ENCODE measurements at regions not wholly inside any gene's neighbourhood (a gene's known extent, or its start where the extent isn't known, plus 50 kb on each side); places are given as distances from the start of the nearest gene placed in this dataset.

DNA sequence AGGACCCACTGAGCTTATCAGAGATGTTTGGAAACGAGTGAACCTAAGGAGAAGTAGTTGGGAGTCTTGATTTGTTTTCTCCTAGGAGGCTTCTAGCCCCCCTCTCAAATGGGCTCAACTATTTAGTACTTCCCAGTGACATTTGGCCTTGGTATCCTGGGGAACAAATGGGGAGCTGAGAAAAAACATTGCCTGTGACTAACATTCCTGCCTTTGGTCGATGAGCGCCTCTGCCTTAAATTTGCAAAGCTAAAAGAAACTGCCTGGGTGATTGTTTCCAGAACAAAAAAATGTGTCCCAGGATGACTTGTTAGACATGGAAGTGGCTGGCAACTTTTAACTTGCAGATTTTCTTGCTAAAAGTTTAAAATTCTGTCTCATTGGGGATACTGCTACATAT is 58.8 kb upstream of the IGFBP7 start:
- H3K4me3 Mint-ChIP-seq, result no peak overlapping the region

DNA sequence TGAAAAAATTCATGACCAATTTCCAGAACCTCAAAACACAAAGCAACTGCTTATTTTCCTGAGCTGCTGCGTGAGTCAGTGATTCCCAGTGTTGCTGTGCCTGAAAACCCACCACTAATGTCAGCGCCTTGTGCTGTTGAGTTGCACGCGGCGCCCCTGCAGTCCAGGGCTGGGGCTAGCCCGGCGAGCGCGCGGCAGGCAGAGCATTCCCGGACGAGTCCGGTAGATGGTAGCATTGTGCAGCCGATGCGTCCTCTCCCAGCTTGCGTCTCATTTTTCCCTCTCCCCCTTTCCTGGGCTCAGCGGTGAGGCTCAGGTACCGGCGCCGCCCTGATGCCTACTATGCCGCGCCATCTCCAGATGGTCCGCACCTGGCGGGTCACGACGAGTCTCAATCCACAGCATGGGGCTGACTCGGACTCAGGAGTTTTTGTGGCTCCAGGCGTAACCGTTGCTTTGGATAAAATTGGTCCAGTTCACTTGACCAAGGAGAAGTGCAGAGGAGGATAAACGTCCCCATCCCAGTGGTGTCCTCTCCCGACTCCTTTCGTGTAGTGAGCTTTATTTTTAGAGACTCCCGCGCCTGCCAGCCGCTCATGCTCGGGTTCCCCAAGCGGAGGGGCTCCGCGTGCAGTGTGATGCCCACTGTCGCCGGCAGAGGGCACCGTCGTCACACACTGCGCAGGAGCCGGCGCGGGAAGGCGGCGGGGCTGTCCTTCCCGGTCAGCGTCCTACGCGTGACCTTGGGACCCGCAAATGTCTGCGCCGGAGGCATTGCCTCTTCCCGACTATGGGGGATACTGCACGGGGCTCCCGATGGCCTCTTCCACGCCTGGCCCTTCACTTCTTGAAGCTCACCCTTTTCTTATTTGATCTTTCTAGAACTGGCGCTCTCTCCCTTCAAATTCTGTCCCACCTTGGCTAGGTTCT is 53.6 kb upstream of the IGFBP7 start:
- DNase-seq (peak; percentile 25 to 80 (median 63)), ATAC-seq (peak; percentile 93)
- no peaks in the 10 kb centered on the region for H3K27me3 ChIP-seq (ENCODE audit: control insufficient read depth in 2 of 2, insufficient read depth in 2 of 2, low read length in 2 of 2)
- POLR2A ChIA-PET, result no interaction called here
- H3K4me1 Mint-ChIP-seq, result peaks cover 0 to 14% (median 8%) of the 10 kb centered on the region in 7 donors
- no peaks in the 10 kb centered on the region for H3K36me3 Mint-ChIP-seq
- peak overlapping the region in 3 of 9 donors; percentile 55 to 60 (median 58) for H3K27ac Mint-ChIP-seq
- peaks cover 21 to 37% (median 30%) of the 10 kb centered on the region in 5 donors for H3K27me3 Mint-ChIP-seq
- H3K4me1 ChIP-seq (ENCODE audit: control insufficient read depth in 2 of 2, insufficient read depth in 2 of 2, low read length in 2 of 2), result no peaks in the 10 kb centered on the region
- H3K36me3 ChIP-seq (ENCODE audit: control insufficient read depth in 2 of 3, insufficient read depth in 3 of 3, low read length in 3 of 3), result no peaks in the 10 kb centered on the region
- H3K27ac ChIP-seq (ENCODE audit: low read depth, low read length), result no peak overlapping the region
- no peaks in the 10 kb centered on the region for H3K9me3 ChIP-seq (ENCODE audit: control insufficient read depth in 2 of 3, low read length in 3 of 3)
- no peaks in the 10 kb centered on the region for H3K9me3 Mint-ChIP-seq
- peak overlapping the region; percentile 88 for H3K4me3 ChIP-seq (ENCODE audit: low read length)
- intact Hi-C loops (cut with micrococcal nuclease), result loop anchor here (5.0 to 10.0 kb wide), 2 partner anchors 261 to 1214 kb away; no protein-coding TSS in a partner anchor
- H3K4me3 Mint-ChIP-seq, result peak overlapping the region; percentile 83 to 91 (median 90)
- CTCF ChIA-PET, result interaction anchor here (0.9 to 1.8 kb wide), 5 partner anchors 9 to 22 kb away, joined by 3 to 6 read pairs (median 4); no protein-coding TSS in a partner anchor

More for the DNA sequence above, 58.8 kb upstream of the IGFBP7 start:
- DNase-seq, result no peak
- POLR2A ChIA-PET, result no interaction called here
- no peak for ATAC-seq
- Mint-ChIP-seq H3K4me1 (peaks cover 0 to 7% (median 6%) of the 10 kb centered on the region in 7 donors), H3K36me3 (no peaks in the 10 kb centered on the region), H3K9me3 (peaks cover 0 to 5% (median 0%) of the 10 kb centered on the region in 11 donors), H3K27me3 (peaks cover 16 to 39% (median 31%) of the 10 kb centered on the region in 5 donors), H3K27ac (no peak overlapping the region)
- no peaks in the 10 kb centered on the region for H3K9me3 ChIP-seq (ENCODE audit: control insufficient read depth in 2 of 3, low read length in 3 of 3)
- CTCF ChIA-PET, result no interaction called here
- no peaks in the 10 kb centered on the region for H3K4me1 ChIP-seq (ENCODE audit: control insufficient read depth in 2 of 2, insufficient read depth in 2 of 2, low read length in 2 of 2)
- H3K36me3 ChIP-seq (ENCODE audit: control insufficient read depth in 2 of 3, insufficient read depth in 3 of 3, low read length in 3 of 3), result no peaks in the 10 kb centered on the region
- H3K27ac ChIP-seq (ENCODE audit: low read depth, low read length), result no peak overlapping the region
- intact Hi-C loops (cut with micrococcal nuclease), result loop anchor here in 1 of 2 donors (10.0 kb wide), 1 partner anchor 256 kb away; no protein-coding TSS in a partner anchor
- H3K27me3 ChIP-seq (ENCODE audit: control insufficient read depth in 2 of 2, insufficient read depth in 2 of 2, low read length in 2 of 2), result no peaks in the 10 kb centered on the region
- no peak overlapping the region for H3K4me3 ChIP-seq (ENCODE audit: low read length)

DNA sequence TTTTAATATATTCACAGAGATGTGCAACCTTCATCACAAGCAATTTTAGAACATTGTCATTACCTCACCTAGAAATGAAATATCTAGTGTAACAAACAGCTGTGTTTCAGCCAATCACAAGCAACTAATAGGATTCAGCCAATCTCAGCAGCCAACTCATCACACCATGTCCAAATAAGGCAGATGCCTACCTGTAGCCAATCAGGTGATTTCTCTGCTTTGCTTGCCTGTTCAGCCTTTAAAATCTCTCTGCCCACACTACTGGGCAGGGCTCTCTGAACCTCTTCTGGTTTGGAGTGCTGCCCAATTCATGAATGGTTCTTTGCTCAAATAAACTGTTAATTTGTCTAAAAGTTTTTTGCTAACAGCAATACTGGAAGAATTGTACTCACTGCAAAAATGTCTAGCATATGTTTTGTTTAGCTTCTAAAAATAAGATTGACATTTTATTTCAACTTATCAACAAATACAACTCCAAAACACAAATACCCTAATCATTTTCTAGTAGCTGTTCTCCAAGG is 52.4 kb upstream of the IGFBP7 start:
- no peak overlapping the region for H3K27ac Mint-ChIP-seq
- Histone ChIP-seq H3K4me3 (ENCODE audit: low read length) (no peak overlapping the region), H3K27ac (ENCODE audit: low read depth, low read length) (no peak overlapping the region), H3K9me3 (ENCODE audit: control insufficient read depth in 2 of 3, low read length in 3 of 3) (no peaks in the 10 kb centered on the region), H3K36me3 (ENCODE audit: control insufficient read depth in 2 of 3, insufficient read depth in 3 of 3, low read length in 3 of 3) (no peaks in the 10 kb centered on the region), H3K27me3 (ENCODE audit: control insufficient read depth in 2 of 2, insufficient read depth in 2 of 2, low read length in 2 of 2) (no peaks in the 10 kb centered on the region), H3K4me1 (ENCODE audit: control insufficient read depth in 2 of 2, insufficient read depth in 2 of 2, low read length in 2 of 2) (no peaks in the 10 kb centered on the region)
- H3K4me1 Mint-ChIP-seq, result peaks cover 0 to 14% (median 9%) of the 10 kb centered on the region in 7 donors
- H3K4me3 Mint-ChIP-seq, result peak overlapping the region in 7 of 10 donors; percentile 83 to 91 (median 90)
- ChIA-PET POLR2A (no interaction called here), CTCF (interaction anchor here (1.3 to 1.6 kb wide), 2 partner anchors 9 to 10 kb away, joined by 3 to 6 read pairs; no protein-coding TSS in a partner anchor)
- ATAC-seq (no peak), DNase-seq (no peak)
- intact Hi-C loops (cut with micrococcal nuclease), result loop anchor here (5.0 to 10.0 kb wide), 2 partner anchors 262 to 1215 kb away; no protein-coding TSS in a partner anchor
- no peaks in the 10 kb centered on the region for H3K9me3 Mint-ChIP-seq
- H3K36me3 Mint-ChIP-seq, result no peaks in the 10 kb centered on the region
- H3K27me3 Mint-ChIP-seq, result peaks cover 21 to 39% (median 32%) of the 10 kb centered on the region in 5 donors

Measured in naive thymus-derived CD4-positive, alpha-beta T cell (primary cell).